Upper lobe of left lung (tissue), 4 donors: ENCODE measurements at regions not wholly inside any gene's neighbourhood (a gene's known extent, or its start where the extent isn't known, plus 50 kb on each side); places are given as distances from the start of the nearest gene placed in this dataset.

Experiments used
- CTCF ChIP-seq, 6 experiments: fragments of 450-650 bp in 4 of 6; fragments of 200-600 bp in 2 of 6; sonication (generic) in 2 of 6; IDR thresholded peaks; one replicate each; pipeline ENCODE4 v1.5.1; 2016 to 2019; ENCODE audit warnings: antibody characterized with exemption in 6 of 6
- EP300 ChIP-seq, 4 donors: sonication (generic); formaldehyde crosslinking; IDR thresholded peaks; one replicate each; pipeline ENCODE4 v1.5.1; 2017; ENCODE audit warnings: antibody characterized with exemption in 4 of 4, control low read depth in 2 of 4
- POLR2A ChIP-seq, 4 donors: fragments of 450-650 bp; IDR thresholded peaks; one replicate each; pipeline ENCODE4 v1.5.1; 2016 to 2017; ENCODE audit warnings: antibody characterized with exemption in 4 of 4, mild to moderate bottlenecking in 2 of 4
- POLR2AphosphoS5 ChIP-seq, 2 donors: sonication (generic); formaldehyde crosslinking; IDR thresholded peaks; one replicate each; pipeline ENCODE4 v1.5.1; 2017; ENCODE audit warnings: antibody characterized with exemption in 2 of 2

DNA sequence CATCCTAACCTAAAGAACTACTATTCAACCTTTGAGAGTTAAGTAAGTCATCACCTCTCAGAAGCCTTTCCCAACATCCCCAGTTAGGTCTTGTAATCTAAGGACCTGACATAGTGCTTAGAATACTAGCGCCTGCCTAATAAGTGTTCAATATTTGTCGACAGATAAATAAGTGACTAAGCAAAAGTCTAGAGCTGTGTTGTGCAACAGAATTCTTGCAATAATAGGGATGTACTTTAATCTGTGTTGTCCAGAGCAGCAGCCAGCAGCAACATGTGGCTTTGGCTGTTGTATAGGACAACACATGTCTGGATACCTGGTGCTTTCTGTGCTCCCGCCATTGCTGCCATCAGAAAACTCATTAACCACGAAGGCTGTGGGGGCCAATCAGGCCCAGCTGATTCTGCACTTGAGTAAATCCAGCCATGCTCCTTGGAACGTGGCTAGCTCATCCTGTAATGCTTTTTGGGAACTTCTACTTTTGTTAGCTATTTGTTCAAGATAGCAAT, 66.8 kb upstream of the NTM start:
- no peak for TF ChIP-seq CTCF (IDR thresholded peaks at IDR 0.05)
- no peak for TF ChIP-seq EP300 (IDR thresholded peaks at IDR 0.05)
- no peak for TF ChIP-seq POLR2A (IDR thresholded peaks at IDR 0.05)
- no peak for TF ChIP-seq POLR2AphosphoS5 (IDR thresholded peaks at IDR 0.05)
